ENCODE measurements at regions not wholly inside any gene's neighbourhood (a gene's known extent, or its start where the extent isn't known, plus 50 kb on each side); places are given as distances from the start of the nearest gene placed in this dataset.

GRCh38 chr7:124662937-124663336 lies 102.7 kb downstream of the GPR37 start:
- no peak for DNase-seq (ENCODE audit: low read depth in 2 of 2)
- no peak overlapping the region for H3K4me3 ChIP-seq (replicated peaks in 1 of 2; ENCODE audit: low read depth in 2 of 2, low read length in 2 of 2)
- TF ChIP-seq CTCF (IDR thresholded peaks at IDR 0.05; ENCODE audit: low read depth, low read length), result no peak

DNA sequence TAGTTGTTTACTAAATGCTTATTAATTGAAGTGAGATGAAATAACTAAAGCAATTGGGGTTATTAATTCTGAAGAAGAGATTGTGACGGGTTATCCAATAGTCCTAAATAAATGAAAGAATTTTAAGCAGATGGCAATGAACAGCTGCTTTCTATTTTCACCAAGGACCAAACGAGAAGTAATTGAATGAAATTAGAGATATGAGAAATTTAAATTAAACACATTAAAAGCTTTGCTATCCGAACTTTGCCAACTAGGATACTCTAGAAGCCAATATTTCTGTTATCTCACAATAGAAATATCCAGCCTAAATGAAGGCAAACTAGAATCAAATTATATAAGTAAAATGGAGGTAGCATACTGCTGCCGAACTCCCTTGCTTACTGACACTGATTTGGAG lies 103.2 kb downstream of the GPR37 start:
- no peak overlapping the region for H3K4me3 ChIP-seq (replicated peaks in 1 of 2; ENCODE audit: low read depth in 2 of 2, low read length in 2 of 2)
- DNase-seq (ENCODE audit: low read depth in 2 of 2), result no peak
- TF ChIP-seq CTCF (IDR thresholded peaks at IDR 0.05; ENCODE audit: low read depth, low read length), result no peak

GRCh38 chr7:124655990-124656389 lies 109.6 kb downstream of the GPR37 start:
- TF ChIP-seq CTCF (IDR thresholded peaks at IDR 0.05; ENCODE audit: low read depth, low read length), result no peak
- H3K4me3 ChIP-seq (replicated peaks in 1 of 2; ENCODE audit: low read depth in 2 of 2, low read length in 2 of 2), result no peak overlapping the region
- no peak for DNase-seq (ENCODE audit: low read depth in 2 of 2)

GRCh38 chr7:124652237-124652636 lies 113.4 kb downstream of the GPR37 start:
- H3K4me3 ChIP-seq (replicated peaks in 1 of 2; ENCODE audit: low read depth in 2 of 2, low read length in 2 of 2), result no peak overlapping the region
- no peak for TF ChIP-seq CTCF (IDR thresholded peaks at IDR 0.05; ENCODE audit: low read depth, low read length)
- DNase-seq (ENCODE audit: low read depth in 2 of 2), result no peak

DNA sequence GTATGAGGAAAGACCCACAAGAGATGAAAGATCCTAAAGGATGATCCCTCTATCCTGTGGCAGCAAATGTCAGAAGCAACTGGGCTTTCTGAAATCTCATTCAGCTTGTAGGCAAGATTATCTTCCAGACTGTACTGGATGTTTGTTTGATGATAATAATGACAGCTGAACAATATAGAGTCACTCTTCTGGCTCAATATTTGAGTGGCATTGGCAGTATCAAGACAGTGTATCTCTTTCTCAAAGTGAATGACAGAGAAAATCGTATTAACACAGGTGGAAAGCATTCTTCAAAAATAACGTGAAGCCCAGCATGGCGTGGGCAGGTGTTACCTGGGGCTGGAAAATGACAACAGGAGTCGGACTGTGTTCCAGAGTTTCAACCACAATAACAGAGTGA lies 114.5 kb downstream of the GPR37 start:
- DNase-seq (ENCODE audit: low read depth in 2 of 2), result no peak
- TF ChIP-seq CTCF (IDR thresholded peaks at IDR 0.05; ENCODE audit: low read depth, low read length), result no peak
- no peak overlapping the region for H3K4me3 ChIP-seq (replicated peaks in 1 of 2; ENCODE audit: low read depth in 2 of 2, low read length in 2 of 2)

DNA sequence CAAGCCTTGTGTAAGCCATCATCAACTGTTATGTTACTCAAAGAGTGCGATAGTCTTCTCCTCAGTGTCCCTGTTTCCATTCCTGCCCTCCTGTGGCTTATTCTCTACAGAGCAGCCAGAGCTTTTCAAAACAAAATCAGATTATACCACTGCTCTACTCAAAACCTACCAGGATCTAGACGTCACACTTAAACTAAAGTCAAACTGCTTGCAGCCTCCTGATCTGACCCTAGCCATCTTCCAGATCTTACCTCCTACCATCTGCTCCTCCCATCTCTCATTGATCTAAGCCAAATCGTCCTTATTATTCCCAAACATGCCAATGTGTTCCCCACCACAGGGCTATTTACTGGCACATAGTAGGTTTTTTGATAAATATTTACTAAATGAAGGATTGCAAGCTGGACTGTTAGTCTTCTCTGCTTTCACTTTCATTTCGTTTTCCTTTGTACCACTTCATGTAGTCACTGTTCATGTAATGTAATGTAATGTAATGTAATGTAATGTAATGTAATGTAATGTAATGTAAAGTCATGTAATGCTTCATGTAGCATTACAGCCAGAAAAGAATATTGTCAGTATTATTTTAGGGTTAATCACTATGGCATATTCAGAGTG lies 116.1 kb downstream of the GPR37 start:
- peak overlapping the region in 1 of 2 donors; percentile 3 for H3K4me3 ChIP-seq (replicated peaks in 1 of 2; ENCODE audit: low read depth in 2 of 2, low read length in 2 of 2)
- DNase-seq (ENCODE audit: low read depth in 2 of 2), result no peak
- TF ChIP-seq CTCF (IDR thresholded peaks at IDR 0.05; ENCODE audit: low read depth, low read length), result no peak
